ENCODE measurements at regions not wholly inside any gene's neighbourhood (a gene's known extent, or its start where the extent isn't known, plus 50 kb on each side); places are given as distances from the start of the nearest gene placed in this dataset.

DNA sequence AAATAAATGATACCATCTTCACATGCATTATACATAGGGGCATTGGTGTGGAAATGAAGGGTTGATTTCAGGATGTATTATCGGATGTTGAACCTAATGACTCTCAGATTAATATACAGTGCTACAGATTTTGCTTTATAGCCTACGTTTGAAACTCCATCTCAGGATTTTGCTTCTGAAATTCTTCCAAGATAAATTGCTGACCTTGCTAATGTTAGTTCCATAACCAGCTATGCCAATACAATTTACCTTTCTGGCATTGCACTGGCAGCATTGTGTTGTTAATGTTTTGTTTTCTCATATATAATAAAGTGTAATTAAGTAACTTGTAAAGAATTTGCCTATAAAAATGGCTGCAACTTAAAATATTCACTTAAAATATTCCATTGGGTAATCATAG is 350.1 kb downstream of the CHRM3 start:
- DNase-seq = no peak

DNA sequence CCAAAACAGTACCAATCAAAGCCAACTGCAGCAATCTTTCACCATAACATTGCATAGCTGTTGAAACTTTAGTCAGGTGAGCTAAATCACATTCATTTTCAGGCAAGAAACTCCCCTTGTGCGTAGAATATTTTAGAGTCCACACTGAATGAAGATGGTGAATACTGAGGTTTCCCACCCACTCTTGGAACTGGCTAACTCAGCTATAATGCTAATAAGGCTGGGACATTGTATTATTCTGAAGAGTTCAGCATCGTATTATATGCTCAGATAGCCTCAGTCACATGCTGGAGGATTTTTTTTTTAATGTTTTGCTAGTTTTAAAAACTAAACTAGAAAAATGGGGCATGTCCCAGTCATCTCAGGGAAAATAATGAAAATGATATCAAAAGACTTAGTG is 352.3 kb upstream of the FMN2 start:
- no peak for DNase-seq

DNA sequence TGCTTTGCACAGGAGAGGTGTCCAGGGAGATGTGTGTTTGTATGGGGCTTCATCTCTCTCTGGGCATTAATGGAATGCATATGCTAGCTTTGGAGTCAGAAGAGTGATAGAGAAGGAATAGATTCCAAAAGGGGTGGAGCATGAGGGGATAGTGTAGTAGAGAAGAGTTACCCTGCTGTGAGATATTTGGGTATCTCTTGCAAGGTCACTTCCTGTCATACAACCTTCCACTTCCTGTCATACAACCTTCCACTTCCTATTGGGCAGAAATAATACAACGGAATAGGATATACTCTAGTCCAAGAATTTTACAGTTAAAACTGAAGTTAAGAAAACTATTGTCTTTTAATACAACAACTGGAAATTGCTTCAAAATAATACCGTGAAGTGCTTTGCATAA is 351.8 kb upstream of the FMN2 start:
- no peak for DNase-seq

DNA sequence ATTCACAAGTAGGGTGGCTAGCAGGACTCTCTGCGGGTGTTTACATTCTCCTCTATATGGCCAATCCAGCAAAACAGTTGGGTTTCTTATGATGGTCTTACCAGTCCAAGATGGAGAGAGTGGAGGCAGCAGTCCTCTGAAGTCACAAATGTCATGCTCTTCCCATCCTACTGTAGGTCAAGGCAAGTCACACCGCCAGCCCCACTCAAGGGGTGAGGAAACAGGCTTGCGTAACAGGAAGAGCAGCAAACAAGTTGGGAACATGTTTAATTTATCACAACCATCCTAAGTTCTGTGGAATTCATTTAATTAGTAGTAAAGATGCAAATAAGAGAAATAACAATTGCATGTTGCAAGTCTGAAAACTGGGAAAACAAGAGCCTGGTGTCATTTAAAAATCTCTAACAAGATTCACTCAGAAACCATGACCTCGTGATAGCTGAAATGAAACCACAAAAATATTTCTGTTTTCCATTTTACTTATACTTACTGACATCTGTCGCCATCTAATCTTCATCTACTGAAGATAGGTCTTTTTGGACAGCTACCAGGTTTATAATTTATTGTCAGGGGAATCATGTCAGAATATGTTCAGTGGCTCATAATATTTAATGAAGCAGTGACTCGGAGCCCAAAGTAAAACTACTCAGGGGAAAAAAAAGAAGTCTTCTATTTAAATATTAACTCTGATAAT is 349.1 kb upstream of the FMN2 start:
- DNase-seq = no peak

DNA sequence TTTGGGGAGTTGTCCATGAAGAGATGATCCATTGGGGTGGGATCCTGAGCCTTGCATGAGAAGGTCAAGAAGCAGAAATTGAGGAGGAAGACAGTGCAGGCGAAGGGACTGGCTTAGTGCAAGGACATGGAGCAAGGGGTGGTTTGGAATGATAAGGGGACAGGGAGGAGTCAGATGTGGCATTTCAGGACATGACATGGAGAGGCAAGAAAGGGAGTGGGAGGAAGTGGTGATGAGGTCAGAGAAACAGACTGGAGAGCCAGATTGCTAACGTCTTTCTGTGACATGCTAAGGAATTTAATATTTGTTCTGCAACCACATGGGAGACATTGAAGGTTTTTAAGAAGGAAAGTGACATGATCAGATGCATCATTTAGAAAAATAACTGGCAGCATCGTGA is 346.8 kb upstream of the FMN2 start:
- DNase-seq = no peak

DNA sequence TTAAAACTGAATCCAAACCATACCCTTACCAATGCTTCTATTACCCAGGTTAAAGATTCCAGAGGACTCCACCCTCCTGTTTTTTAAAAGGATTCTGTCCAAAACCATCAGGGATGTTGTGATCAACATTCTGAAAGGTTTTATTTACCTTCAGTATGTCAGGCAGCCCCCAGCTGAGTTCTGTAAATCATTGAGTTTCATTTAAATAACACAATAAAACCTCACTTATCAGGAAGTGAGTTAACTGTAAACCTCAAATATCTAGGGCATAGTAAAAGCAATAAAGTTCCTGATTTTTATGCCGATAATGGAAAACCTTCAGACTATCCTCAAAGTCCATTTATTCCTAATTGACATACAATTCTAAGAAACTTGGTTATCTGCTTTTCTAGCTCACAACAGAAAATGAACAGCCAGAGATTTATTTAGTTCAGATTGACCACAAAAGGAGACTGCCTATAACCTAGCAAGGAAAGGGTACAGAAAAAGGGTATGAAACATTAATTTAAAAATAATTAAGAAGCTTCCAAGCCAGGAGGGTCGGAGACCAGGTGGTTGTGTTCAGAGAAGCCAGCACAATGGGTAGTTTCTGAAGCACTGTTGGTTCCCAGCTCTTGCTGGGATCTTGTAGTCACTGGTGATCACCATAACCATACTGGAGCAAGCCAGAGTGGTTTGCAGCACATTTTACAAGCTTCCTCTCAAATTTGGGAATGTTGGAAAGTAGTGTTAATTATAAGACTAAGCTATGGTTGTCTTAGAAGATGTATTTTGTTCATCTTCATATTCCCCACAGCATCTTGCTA is 336.4 kb upstream of the FMN2 start:
- no peak for DNase-seq

DNA sequence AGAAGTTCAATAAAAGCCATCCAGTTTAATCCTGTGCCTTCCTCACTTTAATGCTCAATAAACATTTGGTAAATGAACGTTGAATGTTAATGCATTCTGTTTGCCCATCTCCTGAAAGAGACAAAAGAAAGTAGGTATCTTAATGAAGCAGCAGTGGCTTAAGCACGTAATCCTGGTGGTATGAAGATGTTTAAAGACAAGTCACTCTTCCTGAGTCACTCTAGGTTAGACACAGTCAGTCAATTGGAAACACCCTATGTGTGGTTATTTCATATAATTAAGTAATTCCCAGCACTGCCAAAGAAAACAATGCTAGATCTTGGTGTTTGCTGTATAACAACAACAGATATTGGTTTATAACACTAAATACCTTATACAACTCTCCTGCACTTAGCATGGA is 334.0 kb upstream of the FMN2 start:
- DNase-seq = no peak

DNA sequence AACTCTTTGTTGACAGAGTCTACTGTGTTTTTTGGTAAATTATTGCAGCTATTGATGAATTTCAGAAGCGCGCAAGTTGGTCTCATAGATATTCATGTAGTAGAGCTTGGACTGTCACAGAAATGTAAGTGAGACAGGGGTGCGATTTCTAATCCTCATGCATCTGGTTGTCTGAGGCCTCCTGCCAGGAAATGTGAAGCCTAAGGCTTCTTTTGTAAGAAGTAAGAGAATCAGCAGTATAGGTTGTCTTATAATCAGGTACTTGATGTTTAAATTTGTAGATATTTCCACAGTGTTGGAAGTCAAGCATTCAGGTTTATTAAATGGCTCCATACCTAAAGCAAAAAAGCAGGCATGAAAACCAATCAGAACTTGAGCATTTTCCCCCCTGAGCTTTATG is 332.9 kb upstream of the FMN2 start:
- DNase-seq = no peak

DNA sequence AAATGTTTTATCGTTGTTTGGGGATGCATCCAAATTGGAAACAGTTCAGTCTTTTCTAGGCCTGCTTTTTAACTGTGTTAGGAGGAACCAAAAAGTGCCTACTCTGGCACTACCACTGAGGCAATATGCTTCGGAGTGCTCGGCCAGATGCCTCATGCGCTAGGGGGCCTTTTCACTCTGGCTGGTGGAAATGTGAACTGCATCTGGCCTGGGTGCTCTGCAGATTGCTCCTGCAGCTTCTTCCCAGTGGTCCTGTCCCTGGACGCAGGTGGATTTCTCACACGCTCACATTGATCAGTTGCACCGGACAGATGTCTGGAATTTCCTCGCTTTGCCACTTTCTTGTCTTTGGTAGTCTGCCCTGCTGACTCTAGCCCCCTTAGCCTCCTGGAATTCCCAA is 330.2 kb upstream of the FMN2 start:
- no peak for DNase-seq

DNA sequence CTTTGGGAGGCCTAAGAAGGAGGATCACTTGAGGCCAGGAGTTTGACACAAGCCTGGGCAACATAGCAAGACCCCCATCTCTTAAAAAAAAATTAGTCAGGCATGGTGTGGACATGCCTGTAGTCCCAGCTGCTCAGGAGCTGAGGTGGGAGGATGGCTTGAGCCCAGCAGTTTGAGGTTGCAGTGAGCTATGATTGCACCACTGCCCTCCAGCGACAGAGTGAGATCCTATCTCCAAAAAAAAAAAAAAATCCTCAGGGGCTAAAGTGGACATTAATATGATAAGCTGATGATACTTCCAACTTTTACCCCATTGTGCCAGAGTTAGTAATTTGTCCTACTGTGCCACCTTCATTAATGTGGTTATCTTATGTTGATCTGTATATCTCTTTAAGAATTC is 327.8 kb upstream of the FMN2 start:
- DNase-seq = no peak

DNA sequence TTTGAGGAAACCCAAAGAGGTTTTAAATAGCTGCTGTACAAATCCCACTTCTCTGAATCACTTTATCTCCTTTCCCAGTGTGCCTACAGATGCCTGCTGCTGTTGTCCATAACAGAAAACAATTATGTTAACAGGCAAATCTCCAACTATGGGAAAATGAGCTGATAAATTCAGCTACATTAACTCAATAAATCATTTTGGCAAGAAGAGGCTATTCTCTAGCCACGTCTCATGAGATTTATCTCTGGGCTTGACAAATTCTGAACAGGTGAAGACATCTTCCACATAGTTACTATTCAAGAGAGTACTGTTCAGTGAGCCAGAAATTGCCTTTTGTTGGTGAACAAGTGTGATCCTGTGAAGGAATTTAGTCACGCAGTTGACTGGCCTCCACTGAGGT is 327.1 kb upstream of the FMN2 start:
- no peak for DNase-seq

DNA sequence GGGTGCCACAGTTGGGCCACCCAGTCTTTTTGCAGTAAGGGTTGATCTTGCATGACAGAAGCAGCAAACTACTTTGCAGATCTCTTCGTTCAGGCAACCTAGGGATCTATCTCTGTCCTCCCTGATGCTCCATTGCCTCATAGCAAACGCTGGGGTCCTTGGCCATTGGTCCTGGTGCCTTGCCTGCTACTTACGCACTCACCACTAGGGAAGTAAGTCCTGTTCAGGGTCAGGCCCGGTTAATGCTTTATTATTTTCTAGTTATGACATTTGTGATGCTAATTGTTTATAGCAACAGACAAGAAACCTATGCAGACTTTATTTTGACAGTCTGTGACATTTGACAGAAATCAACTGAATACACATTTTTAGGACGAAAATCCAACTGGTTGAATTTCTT is 326.5 kb upstream of the FMN2 start:
- no peak for DNase-seq

DNA sequence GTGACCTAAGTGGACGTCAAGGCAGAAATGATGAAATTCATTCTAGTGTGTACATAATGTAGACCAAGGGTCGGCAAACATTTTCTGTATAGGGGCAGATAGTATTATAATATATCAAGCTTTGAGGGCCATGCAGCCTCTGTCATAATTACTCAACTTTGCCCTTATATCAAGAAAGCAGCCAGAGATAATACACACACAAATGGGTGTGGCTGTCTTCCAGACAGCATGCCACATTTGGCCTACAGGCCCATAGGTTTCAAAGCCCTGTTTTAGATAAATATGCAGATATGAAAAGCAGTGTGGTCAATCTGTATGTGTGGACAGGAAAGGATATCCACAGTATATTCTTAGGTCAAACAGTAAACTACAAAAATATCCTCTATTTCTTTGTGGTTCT is 320.1 kb upstream of the FMN2 start:
- DNase-seq = no peak

DNA sequence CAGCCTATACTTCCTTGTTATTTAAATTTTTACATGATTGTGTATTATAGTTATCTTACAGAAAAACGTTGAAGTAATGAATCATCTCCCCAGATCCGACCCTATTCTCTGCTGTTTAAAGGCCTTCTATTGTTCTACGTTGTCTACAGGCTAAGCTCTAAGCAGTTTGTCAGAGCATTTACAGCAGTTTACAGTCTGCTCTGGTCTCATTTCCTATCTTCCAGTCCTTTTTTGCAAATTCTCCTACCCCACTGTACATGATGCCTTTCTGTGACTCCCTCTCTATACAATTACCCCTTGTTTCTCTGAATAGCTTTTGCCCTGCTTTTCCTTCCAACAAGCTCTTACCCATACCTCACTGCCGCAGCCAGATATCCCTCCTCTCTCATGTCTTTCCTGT is 319.2 kb upstream of the FMN2 start:
- no peak for DNase-seq

DNA sequence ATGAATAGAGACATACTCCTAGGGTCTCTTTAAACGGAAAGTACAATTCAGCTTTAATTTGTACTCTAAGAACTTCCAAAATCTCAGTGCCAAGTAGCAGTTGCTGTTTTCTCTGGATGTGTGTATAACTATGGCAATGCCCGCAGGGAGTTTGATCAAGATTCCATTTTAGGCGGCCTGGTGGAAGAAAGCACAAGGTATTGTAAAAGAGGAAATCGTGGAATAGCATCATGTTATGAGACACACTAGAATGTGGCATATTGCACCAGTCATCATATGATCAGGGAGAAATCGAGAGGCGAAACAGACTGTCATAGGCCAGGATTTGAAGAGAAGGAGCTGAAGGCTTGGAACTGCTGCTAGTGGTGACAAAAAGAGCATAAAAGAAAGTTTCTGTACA is 316.2 kb upstream of the FMN2 start:
- DNase-seq = no peak

DNA sequence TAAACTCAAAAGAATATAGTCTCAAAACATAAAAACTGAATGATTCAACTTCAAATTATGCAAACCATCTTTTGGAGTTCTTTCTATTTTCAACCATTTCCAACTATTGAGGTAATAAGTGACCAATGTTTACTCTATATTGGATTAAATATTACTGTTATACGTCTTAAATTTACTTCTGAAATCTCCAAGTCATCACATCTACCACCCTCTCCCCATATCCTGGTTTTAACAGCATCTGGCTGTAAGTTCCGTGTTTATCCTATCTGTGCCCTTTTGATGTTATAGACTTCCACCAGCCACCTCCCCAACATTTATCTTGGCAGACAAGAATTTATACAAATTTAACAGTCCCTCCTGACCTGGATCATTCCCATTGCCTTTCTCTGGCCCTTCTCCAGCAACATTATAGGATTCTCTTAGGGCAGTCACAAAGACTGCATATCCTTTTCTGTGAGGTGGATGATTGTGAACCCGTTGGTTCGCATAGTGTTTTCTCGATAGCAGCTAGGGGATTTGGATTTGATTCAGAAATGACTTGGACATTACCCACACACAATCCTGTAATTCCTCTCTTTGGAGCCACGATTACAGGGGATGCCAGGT is 313.4 kb upstream of the FMN2 start:
- DNase-seq = no peak

DNA sequence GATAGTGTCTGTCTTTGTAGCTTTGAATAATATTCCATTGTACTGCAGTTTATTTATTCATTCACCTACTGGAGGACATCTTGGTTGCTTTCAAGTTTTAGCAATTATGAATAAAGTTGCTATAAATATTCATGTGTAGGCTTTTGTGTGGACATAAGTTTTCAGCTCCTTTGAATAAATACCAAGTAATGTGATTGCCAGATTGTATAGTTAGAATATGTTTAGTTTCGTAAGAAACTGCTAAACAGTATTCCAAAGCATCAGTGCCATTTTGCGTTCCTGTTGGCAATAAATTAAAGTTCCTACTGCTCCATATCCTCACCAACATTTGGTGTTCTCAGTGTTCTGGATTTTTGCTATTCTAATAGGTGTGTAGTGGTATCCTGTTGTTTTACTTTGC is 311.7 kb upstream of the FMN2 start:
- DNase-seq = no peak

DNA sequence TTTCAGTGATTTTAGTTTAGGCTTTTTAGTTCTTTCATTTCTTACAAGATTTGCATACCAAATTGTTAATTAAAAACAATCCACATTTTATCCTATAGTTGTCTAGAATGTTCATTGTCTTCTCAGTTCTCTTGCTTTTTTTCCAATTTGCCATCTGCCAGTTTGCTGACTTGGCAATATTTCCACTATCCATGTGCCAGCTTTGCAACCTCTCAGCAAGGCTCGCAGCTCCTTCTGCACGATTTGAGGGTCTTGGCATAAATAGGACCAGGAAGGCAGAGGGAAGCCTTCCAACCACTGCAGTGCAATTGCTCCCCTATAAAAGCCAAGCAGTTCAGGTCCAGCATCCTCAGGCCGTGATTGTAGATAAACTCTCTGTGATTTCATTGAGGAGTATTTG is 306.8 kb upstream of the FMN2 start:
- DNase-seq = no peak

DNA sequence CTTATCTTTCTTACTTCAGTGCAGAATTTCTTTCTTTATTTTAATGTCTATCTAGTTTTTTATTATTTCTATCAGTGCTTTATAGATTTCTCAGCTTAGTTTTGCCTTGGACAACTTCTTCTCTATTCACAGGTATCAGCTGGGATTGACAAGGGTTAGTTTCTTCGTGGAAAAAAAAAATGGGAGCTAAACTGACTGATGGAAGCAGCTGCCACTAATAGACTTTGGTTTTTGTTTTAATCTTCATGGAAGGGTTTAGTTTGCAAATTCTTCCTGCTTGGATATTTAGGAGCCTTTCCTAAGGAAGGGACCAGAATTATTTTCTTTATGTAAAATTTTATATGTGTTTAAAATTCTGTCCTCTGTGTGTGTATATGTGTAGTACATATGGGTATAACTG is 306.1 kb upstream of the FMN2 start:
- DNase-seq = no peak

DNA sequence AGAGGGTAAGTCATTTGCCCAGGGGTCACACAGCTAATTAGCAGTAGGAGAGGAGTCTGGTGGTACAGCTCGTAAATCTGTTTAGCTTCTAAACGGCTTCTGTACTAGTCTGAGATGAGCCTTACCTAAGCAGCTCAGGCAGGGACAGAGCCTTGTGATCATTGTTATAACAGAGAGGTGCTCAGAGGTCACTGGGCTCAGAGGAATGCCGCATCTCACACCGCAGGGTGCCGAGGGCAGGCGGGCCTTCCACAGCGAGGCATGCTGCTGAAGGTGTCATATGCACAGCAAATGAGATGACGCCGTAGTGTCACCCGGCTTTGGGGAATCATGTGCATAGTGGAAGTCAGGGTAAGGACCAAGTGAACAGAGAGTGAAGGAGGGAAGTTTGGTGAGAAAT is 305.2 kb upstream of the FMN2 start:
- DNase-seq = no peak

DNA sequence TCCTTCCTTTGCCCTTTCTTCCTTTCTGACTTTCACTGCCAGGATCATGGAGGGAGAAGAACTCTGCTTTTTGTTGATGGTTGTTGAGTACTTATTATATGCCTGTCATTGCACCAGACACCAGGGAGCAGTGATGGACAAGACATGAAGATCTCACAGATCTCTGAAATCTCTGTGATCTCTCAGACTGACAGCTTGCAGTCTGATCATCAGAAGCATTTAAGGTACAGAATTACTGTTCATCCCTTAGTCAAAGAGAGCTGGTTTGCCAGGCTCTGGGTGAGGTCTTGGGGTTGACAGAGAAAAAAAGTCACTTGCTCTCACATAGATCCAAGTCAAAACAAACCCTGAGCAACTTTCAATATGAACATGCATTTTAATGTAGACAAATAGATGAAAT is 299.5 kb upstream of the FMN2 start:
- DNase-seq = no peak

DNA sequence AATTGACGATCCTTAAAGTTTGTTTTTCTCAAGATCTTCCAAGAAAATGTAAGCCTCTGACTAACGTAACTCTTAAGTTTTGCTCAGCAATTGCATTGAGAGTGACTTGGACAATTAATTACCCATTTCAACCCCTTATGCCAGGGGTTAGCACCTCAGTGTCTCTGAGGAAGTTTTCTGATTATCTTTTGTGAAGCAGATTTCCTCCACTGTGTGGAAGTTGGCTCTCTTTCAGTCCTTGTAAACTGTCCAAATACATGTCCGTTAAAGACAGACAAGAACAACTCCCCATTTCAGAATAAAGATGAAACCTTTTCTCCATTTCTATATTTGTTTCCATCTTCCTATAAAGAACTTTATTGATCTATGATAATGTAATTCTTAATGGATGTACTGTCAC is 296.4 kb upstream of the FMN2 start:
- DNase-seq = no peak

DNA sequence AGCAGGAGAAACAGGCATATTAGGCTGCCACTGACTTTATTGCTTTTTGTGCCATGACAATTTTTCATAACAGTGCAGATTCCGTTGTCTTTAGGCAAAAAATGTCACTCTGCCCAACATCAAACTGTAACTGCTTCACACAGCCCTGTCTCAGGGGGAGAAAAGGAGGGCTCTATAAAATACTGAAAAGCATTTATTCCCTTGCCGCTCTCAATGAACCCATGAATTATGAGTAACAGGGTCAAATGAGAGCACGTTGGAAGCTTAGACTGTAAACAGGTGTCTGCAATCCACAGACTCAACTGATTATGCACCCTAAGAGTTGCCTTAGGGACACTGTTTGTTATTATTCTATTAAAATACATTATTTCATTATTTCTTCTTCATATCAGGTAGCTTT is 292.1 kb upstream of the FMN2 start:
- no peak for DNase-seq

DNA sequence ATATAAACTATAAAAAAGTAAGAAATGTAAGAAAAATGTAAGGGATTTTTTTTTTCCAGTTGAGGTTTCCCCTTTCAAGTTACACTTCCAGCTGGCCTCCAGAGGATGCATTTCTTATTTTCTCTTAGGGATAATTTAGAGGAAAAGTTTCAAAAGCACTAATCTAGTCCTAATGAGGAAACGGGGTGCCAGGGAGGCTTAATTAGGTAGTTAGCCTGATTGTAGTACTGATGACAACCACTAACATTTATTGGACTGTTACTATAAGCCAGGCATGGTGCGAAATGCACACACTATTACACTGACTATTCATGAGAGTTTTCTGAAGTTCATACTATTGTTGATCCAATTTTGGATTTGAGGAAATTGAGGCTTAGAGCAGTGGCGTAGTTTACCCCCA is 290.8 kb upstream of the FMN2 start:
- no peak for DNase-seq

DNA sequence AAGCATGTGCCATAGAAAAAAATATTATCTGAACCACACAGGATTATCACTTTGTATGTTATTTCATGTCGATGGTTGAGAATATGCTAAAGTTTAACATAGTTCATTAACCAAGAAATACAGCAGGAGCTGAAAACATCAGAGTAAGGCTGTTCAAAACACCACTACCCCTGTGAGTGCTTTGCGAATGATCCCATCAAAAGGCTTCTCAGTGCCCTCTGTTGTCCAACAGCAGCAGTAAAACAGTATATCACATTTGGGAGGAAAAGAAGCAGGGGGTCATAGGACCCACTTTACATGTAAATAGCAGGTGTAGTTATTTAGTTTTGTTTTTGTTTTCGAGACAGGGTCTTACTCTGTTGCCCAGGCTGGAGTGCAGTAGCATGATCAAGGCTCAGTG is 289.4 kb upstream of the FMN2 start:
- no peak for DNase-seq
